Cardiac fibroblast (primary cell): ENCODE measurements at regions not wholly inside any gene's neighbourhood (a gene's known extent, or its start where the extent isn't known, plus 50 kb on each side); places are given as distances from the start of the nearest gene placed in this dataset.
A peak's percentile ranks its signal among the peaks of the same experiment; 100 is the strongest.

Experiments used
- DNase-seq, 2 donors: peaks; one replicate each; pipeline versions ENCODE4 v3.0.0 to v3.0.0-alpha.2; 2010; ENCODE audit warnings: low read depth in 2 of 2
- H3K4me3 ChIP-seq, 2 donors: replicated peaks in 1 of 2; 1 replicate in 1 of 2; 2 replicates in 1 of 2; pipeline ENCODE4 v1.5.1; 2011; ENCODE audit warnings: low read depth in 2 of 2, low read length in 2 of 2, mild to moderate bottlenecking in 2 of 2, moderate library complexity in 1 of 2
- CTCF ChIP-seq: IDR thresholded peaks from one replicate; pipeline ENCODE4 v1.5.1; 2011; ENCODE audit warnings: low read depth, mild to moderate bottlenecking, low read length, inconsistent platforms

GRCh38 chr15:95888762-95889161 lies 441.7 kb upstream of the NR2F2 start:
- TF ChIP-seq CTCF: no peak
- no peak for DNase-seq
- no peak overlapping the region for H3K4me3 ChIP-seq

DNA sequence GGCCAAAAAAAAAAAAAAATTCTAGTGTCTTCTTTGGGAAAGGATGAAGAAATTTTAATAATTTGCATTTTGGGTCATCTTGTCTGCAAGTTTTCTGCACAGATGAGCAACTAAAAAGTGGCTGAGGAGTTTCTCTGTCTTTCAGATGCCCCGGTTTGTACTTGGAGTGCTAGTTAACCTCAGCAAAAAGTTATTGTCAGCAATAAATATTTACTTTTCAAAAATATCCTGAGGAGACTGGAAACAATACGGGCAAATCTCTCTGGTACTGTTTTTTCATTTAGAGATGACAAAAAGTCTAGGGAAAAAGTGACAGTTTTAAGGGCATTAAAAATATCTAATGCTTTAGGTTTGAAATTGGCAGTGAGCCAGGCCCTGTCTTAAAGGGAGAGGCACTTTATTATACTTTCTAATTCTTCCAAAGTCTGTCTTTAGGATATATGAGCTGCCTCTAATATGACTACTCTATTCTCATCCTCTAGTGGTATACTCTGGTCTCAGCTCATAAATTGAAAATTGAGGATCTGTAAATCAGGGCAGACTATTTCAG lies 436.0 kb upstream of the NR2F2 start:
- TF ChIP-seq CTCF: no peak
- peak; percentile 13 to 27 for DNase-seq
- no peak overlapping the region for H3K4me3 ChIP-seq

GRCh38 chr15:95895508-95895907 lies 435.0 kb upstream of the NR2F2 start:
- no peak for TF ChIP-seq CTCF
- DNase-seq: no peak
- H3K4me3 ChIP-seq: no peak overlapping the region

DNA sequence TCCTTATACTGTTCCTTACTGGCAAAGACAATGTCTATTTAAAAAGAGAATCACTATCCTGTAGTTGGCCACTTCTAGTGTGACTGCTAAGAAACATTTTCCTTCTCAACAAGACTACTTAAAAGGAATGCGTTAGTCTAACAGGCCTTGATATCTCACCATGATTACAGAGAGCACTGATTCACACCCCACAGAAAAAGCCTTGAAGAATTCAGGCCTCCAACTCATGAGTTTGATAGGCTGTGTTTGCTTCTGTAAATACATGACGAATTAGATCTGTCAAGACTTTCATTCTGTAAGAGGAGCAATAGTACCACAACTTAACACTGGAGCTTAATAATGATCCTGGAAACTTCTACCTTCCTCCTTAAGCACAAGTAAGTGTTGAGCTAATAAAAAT lies 432.8 kb upstream of the NR2F2 start:
- no peak overlapping the region for H3K4me3 ChIP-seq
- no peak for TF ChIP-seq CTCF
- no peak for DNase-seq

GRCh38 chr15:95898761-95899160 lies 431.7 kb upstream of the NR2F2 start:
- H3K4me3 ChIP-seq: no peak overlapping the region
- DNase-seq: no peak
- TF ChIP-seq CTCF: no peak

- H3K4me3 ChIP-seq: no peak overlapping the region
- TF ChIP-seq CTCF: no peak
- DNase-seq: no peak
These were observed 429.2 kb upstream of the NR2F2 start for GRCh38 chr15:95901271-95901670.

DNA sequence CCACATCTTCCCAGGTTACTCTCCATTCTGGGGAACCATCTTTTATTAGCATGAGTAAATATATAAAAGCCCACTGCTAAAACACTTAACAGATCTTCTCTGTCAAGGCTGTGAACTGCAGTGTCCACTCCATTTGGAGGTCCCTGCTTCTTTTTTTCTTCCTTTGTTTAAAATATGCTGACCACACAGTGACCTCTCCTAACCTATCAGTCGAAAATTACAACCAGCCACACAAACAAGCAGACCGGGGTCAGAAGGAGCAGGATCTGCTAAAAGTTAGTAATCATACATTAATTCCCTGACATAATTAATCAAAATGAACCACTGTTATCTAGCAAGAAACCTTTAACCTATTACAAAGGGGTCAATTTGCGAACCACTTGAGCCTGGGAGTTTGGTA lies 427.9 kb upstream of the NR2F2 start:
- no peak for DNase-seq
- no peak for TF ChIP-seq CTCF
- H3K4me3 ChIP-seq: no peak overlapping the region
